Skeletal muscle satellite cell (primary cell): ENCODE measurements at regions not wholly inside any gene's neighbourhood (a gene's known extent, or its start where the extent isn't known, plus 50 kb on each side); places are given as distances from the start of the nearest gene placed in this dataset.

Experiments
- H3K27me3 ChIP-seq: 2 replicates; pipeline ENCODE4 v1.7.0; 2013; ENCODE audit warnings: low read length; ENCODE audit not compliant: control insufficient read depth, insufficient read depth
- H3K36me3 ChIP-seq: 2 replicates; pipeline ENCODE4 v1.7.0; 2013; ENCODE audit warnings: mild to moderate bottlenecking, control low read depth, low read length; ENCODE audit not compliant: insufficient read depth
- H3K4me1 ChIP-seq: 2 replicates; pipeline ENCODE4 v1.7.0; 2013; ENCODE audit warnings: low read length; ENCODE audit not compliant: control insufficient read depth, insufficient read depth
- H3K4me2 ChIP-seq: 2 replicates; pipeline ENCODE4 v1.7.0; 2013; ENCODE audit warnings: mild to moderate bottlenecking, low read length
- H3K4me3 ChIP-seq: 2 replicates; pipeline ENCODE4 v1.7.0; 2013; ENCODE audit warnings: low read length
- H3K9ac ChIP-seq: 2 replicates; pipeline ENCODE4 v1.7.0; 2013; ENCODE audit warnings: mild to moderate bottlenecking, low read depth, low read length, moderate library complexity
- H3K9me3 ChIP-seq: replicated peaks from 2 replicates; pipeline ENCODE4 v1.7.0; 2013; ENCODE audit warnings: mild to moderate bottlenecking, control low read depth, low read length

GRCh38 chr22:19574247-19574646, 50.0 kb upstream of the CLDN5 start:
- Histone ChIP-seq H3K9ac (no peak overlapping the region), H3K27me3 (no peaks in the 10 kb centered on the region), H3K4me1 (peaks cover 24% of the 10 kb centered on the region), H3K4me3 (no peak overlapping the region), H3K9me3 (no peaks in the 10 kb centered on the region), H3K4me2 (no peak overlapping the region), H3K36me3 (no peaks in the 10 kb centered on the region)

- no peak overlapping the region for H3K9ac ChIP-seq
Measured at GRCh38 chr22:19576460-19577421, 52.5 kb upstream of the CLDN5 start.

GRCh38 chr22:19577422-19577966, 53.3 kb upstream of the CLDN5 start:
- peak overlapping the region; percentile 57 for H3K4me2 ChIP-seq
- peaks cover 17% of the 10 kb centered on the region for H3K4me1 ChIP-seq
- no peaks in the 10 kb centered on the region for H3K36me3 ChIP-seq
- no peaks in the 10 kb centered on the region for H3K9me3 ChIP-seq
- no peak overlapping the region for H3K4me3 ChIP-seq
- H3K9ac ChIP-seq, result no peak overlapping the region
- no peaks in the 10 kb centered on the region for H3K27me3 ChIP-seq

More at GRCh38 chr22:19576460-19577421, 52.5 kb upstream of the CLDN5 start:
- peak overlapping the region; percentile 57 for H3K4me2 ChIP-seq
- H3K27me3 ChIP-seq, result no peaks in the 10 kb centered on the region
- no peaks in the 10 kb centered on the region for H3K36me3 ChIP-seq
- no peak overlapping the region for H3K4me3 ChIP-seq
- peaks cover 19% of the 10 kb centered on the region for H3K4me1 ChIP-seq
- no peaks in the 10 kb centered on the region for H3K9me3 ChIP-seq

- peaks cover 17% of the 10 kb centered on the region for H3K4me1 ChIP-seq
- H3K4me2 ChIP-seq, result no peak overlapping the region
- H3K9ac ChIP-seq, result no peak overlapping the region
- H3K27me3 ChIP-seq, result no peaks in the 10 kb centered on the region
- H3K4me3 ChIP-seq, result no peak overlapping the region
- H3K36me3 ChIP-seq, result no peaks in the 10 kb centered on the region
- H3K9me3 ChIP-seq, result no peaks in the 10 kb centered on the region
Measured at GRCh38 chr22:19578180-19579004, 54.2 kb upstream of the CLDN5 start.

GRCh38 chr22:19579115-19579811, 55.1 kb upstream of the CLDN5 start:
- no peak overlapping the region for H3K4me3 ChIP-seq

GRCh38 chr22:19579880-19580279, 55.7 kb upstream of the CLDN5 start:
- no peak overlapping the region for H3K4me2 ChIP-seq
- H3K36me3 ChIP-seq, result no peaks in the 10 kb centered on the region
- H3K4me3 ChIP-seq, result no peak overlapping the region
- no peaks in the 10 kb centered on the region for H3K9me3 ChIP-seq
- no peak overlapping the region for H3K9ac ChIP-seq
- no peaks in the 10 kb centered on the region for H3K27me3 ChIP-seq
- peaks cover 17% of the 10 kb centered on the region for H3K4me1 ChIP-seq

More at GRCh38 chr22:19579115-19579811, 55.1 kb upstream of the CLDN5 start:
- H3K4me2 ChIP-seq, result no peak overlapping the region
- no peak overlapping the region for H3K9ac ChIP-seq
- peaks cover 17% of the 10 kb centered on the region for H3K4me1 ChIP-seq
- H3K27me3 ChIP-seq, result no peaks in the 10 kb centered on the region
- no peaks in the 10 kb centered on the region for H3K36me3 ChIP-seq
- no peaks in the 10 kb centered on the region for H3K9me3 ChIP-seq

GRCh38 chr22:19580291-19580890, 56.2 kb upstream of the CLDN5 start:
- H3K4me3 ChIP-seq, result no peak overlapping the region
- H3K4me1 ChIP-seq, result peaks cover 17% of the 10 kb centered on the region
- H3K4me2 ChIP-seq, result no peak overlapping the region
- no peaks in the 10 kb centered on the region for H3K27me3 ChIP-seq
- H3K9me3 ChIP-seq, result no peaks in the 10 kb centered on the region
- H3K9ac ChIP-seq, result no peak overlapping the region
- H3K36me3 ChIP-seq, result no peaks in the 10 kb centered on the region

GRCh38 chr22:19582033-19582693, 58.0 kb upstream of the CLDN5 start:
- Histone ChIP-seq H3K36me3 (no peaks in the 10 kb centered on the region), H3K4me1 (peaks cover 7% of the 10 kb centered on the region), H3K9me3 (no peaks in the 10 kb centered on the region), H3K4me2 (no peak overlapping the region), H3K4me3 (no peak overlapping the region), H3K9ac (no peak overlapping the region), H3K27me3 (peaks cover 6% of the 10 kb centered on the region)

GRCh38 chr22:19586922-19587684, 62.9 kb upstream of the CLDN5 start:
- Histone ChIP-seq H3K4me1 (no peaks in the 10 kb centered on the region), H3K4me3 (no peak overlapping the region), H3K27me3 (peaks cover 17% of the 10 kb centered on the region), H3K9ac (no peak overlapping the region), H3K4me2 (no peak overlapping the region), H3K36me3 (no peaks in the 10 kb centered on the region), H3K9me3 (no peaks in the 10 kb centered on the region)

- Histone ChIP-seq H3K9me3 (no peaks in the 10 kb centered on the region), H3K4me3 (no peak overlapping the region), H3K36me3 (no peaks in the 10 kb centered on the region), H3K4me2 (no peak overlapping the region), H3K4me1 (no peaks in the 10 kb centered on the region), H3K27me3 (peaks cover 29% of the 10 kb centered on the region), H3K9ac (no peak overlapping the region)
Measured at GRCh38 chr22:19590696-19591095, 66.5 kb upstream of the CLDN5 start.
